ENCODE measurements at regions not wholly inside any gene's neighbourhood (a gene's known extent, or its start where the extent isn't known, plus 50 kb on each side); places are given as distances from the start of the nearest gene placed in this dataset.

DNA sequence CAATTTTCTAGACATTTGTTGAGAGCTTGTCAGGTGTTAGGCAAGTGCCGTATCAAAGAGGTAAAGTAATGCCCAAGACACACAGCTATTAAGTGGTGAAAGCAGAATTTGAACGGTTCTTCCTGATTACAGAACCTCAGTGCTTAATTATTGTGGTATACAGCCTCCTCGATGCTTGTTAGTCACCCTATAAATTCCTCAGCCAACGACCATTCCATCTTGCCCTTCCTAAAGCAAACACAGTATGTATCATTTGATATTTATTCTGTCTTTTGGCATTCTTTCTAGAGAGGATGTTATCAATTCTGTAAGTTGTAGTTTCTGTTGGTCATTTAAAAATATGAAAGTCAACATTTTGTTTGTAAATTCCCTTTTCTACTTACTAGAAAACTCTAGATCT is 297.8 kb upstream of the BMP2 start:
- TF ChIP-seq CEBPB (IDR thresholded peaks at IDR 0.05; ENCODE audit: low read depth, low read length), result no peak
- TF ChIP-seq, protein P1, sequence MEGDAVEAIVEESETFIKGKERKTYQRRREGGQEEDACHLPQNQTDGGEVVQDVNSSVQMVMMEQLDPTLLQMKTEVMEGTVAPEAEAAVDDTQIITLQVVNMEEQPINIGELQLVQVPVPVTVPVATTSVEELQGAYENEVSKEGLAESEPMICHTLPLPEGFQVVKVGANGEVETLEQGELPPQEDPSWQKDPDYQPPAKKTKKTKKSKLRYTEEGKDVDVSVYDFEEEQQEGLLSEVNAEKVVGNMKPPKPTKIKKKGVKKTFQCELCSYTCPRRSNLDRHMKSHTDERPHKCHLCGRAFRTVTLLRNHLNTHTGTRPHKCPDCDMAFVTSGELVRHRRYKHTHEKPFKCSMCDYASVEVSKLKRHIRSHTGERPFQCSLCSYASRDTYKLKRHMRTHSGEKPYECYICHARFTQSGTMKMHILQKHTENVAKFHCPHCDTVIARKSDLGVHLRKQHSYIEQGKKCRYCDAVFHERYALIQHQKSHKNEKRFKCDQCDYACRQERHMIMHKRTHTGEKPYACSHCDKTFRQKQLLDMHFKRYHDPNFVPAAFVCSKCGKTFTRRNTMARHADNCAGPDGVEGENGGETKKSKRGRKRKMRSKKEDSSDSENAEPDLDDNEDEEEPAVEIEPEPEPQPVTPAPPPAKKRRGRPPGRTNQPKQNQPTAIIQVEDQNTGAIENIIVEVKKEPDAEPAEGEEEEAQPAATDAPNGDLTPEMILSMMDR (IDR thresholded peaks at IDR 0.05; ENCODE audit: control extremely low read depth in 1 of 3, insufficient read depth in 1 of 3, low read depth in 1 of 3, low read length in 3 of 3), result no peak
- TF ChIP-seq BCL11A (IDR thresholded peaks at IDR 0.05; ENCODE audit: low read depth in 2 of 2, low read length in 2 of 2), result no peak
- TF ChIP-seq SIRT6 (IDR thresholded peaks at IDR 0.05; ENCODE audit: low read length), result no peak
- TF ChIP-seq, protein P2, sequence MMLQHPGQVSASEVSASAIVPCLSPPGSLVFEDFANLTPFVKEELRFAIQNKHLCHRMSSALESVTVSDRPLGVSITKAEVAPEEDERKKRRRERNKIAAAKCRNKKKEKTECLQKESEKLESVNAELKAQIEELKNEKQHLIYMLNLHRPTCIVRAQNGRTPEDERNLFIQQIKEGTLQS (IDR thresholded peaks at IDR 0.05; ENCODE audit: insufficient read depth, low read depth, low read length), result no peak
- no peak for TF ChIP-seq EZH2 (IDR thresholded peaks at IDR 0.05; ENCODE audit: low read depth, low read length, severe bottlenecking)
- TF ChIP-seq POLR2A (IDR thresholded peaks at IDR 0.05; ENCODE audit: control extremely low read depth in 1 of 2, low read depth in 2 of 2, low read length in 2 of 2), result no peak
- TF ChIP-seq MAFK (IDR thresholded peaks at IDR 0.05; ENCODE audit: low read depth, low read length), result no peak
- TF ChIP-seq EP300 (IDR thresholded peaks at IDR 0.05; ENCODE audit: borderline replicate concordance in 1 of 2, low read depth in 2 of 2, low read length in 2 of 2), result no peak
- no peak for TF ChIP-seq ASH2L (IDR thresholded peaks at IDR 0.05; ENCODE audit: low read length)
- no peak for TF ChIP-seq RAD21 (IDR thresholded peaks at IDR 0.05 in 1 of 2, conservative IDR thresholded peaks at IDR 0.05 in 1 of 2; ENCODE audit: low read depth in 2 of 2, low read length in 2 of 2)
- TF ChIP-seq RXRA (IDR thresholded peaks at IDR 0.05; ENCODE audit: insufficient read depth, low read depth, low read length), result no peak
